GM19324 (cell line): ENCODE measurements at regions not wholly inside any gene's neighbourhood (a gene's known extent, or its start where the extent isn't known, plus 50 kb on each side); places are given as distances from the start of the nearest gene placed in this dataset.

Experiments used
- ATAC-seq: cut with Tn5 transposase; IDR thresholded peaks from one replicate; pipeline ENCODE4 v1.9.1; 2021; ENCODE audit warnings: mild to moderate bottlenecking, moderate library complexity; ENCODE audit not compliant: unreplicated experiment, low FRiP score

GRCh38 chr20:7302250-7302649 is 534.8 kb downstream of the BMP2 start:
- ATAC-seq = no peak

DNA sequence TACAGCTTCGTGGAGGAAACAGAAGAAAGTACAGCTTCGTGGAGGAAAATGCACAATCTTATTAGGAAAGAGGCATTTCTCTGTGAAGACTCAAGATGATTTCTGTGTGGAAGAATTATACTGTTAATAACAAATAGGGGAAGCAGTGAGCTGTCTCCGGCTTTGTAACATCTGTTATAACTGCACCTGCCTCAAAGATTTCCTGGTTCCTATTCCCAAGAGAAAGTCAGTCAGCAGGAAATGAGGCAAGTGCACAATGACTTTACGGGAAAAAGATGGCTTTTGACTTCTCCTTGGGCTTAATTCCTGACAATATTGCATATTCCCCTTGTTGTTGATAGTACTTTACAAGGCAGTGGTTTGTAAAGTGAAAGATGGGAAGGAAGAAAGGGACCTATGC is 538.5 kb downstream of the BMP2 start:
- ATAC-seq = no peak

- no peak for ATAC-seq
Measured at GRCh38 chr20:7308163-7308562, 540.7 kb downstream of the BMP2 start.

DNA sequence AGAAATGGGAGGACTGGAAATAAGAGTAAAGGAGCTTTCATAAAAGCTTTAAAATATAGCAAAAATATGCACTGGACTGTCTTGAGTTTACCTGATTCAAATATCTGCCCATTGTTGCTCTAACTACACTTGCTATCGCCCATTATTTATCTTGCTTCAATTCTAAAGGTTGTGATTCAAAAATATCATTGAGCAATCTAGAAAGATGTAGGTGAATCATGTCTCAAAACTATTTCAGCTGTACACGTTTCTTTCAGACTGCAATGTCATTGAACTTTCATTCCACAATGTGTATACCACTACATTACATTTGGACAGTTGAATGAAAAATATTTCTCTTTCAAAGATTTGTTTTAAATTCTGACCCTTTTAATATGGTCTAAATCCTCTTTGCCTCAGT is 545.6 kb downstream of the BMP2 start:
- no peak for ATAC-seq

DNA sequence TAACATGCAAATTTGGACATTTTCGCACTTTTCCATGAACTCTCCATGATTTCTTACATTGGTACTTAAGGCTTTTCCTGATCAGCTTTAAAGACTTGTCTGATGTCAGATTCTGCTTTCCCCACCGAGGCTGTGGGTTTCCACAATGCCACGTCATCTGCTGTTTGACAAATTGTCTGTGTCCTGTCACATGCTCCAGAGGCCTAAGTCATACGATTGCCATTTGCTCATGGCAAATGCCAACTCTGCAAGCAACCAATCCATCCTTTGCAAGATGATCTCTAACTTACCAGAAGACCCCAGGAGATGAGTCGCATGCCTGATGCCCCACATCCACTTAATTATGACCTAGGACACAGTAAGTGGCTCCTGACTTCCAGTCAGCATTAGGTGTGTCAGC is 556.5 kb downstream of the BMP2 start:
- ATAC-seq = no peak

DNA sequence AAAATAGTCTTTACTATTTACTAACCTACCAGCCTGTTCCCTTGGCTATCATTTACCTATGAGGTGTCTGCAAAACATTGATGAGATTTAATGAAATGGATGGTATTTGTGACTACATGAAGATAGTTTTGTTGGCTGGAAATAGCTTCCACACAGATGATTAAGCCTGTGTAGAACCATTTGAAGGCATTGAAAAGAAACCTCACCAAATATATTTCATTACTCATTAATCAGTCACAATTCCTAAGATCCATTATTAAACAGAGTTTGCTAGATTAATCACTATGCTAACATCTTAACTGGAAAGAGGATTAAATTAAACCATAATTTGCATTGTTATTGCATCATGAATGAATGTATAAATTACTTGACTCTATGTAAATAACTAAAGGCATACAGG is 560.3 kb downstream of the BMP2 start:
- ATAC-seq = no peak

- ATAC-seq = no peak
Measured at GRCh38 chr20:7330850-7331249, 563.4 kb downstream of the BMP2 start.

- ATAC-seq = no peak
Measured at GRCh38 chr20:7332169-7332568, 564.7 kb downstream of the BMP2 start.

DNA sequence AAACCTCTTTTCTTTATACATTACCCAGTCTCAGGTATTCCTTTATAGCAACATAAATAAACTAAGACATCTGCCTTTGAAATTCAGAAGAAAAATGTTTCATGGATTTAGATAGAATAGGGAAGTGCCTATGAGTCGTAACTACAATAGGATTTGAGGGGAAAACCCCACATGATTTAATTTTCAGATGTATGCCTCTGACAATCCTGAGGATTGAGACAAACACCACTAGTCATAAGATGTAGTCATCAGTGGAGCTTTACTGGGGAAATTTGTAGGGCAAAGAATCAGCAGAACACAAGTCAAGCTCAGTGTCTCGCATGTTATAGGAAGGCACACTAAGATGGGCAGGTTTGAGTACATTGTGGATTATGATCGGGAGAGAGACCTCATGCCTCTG is 566.4 kb downstream of the BMP2 start:
- ATAC-seq = no peak

GRCh38 chr20:7346026-7346425 is 578.5 kb downstream of the BMP2 start:
- ATAC-seq = no peak

DNA sequence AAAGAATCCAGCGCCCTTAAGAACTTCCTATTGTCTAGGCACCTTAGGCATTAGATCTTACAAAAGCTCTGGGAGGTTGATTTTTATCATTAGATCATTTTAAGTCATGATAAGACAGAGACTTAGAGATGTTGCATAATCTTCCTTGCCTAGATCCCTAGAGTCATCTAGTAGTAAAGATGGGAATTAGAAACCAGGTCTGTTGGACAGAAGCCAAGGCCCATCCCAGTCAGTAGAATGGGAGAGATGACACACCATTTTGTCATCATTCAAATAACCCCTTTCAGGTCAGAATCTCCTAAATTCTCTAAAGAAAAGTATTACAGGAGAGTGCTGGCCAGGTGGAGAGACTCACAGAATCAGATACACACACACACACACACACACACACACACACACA is 579.1 kb downstream of the BMP2 start:
- ATAC-seq = no peak

- no peak for ATAC-seq
Measured at GRCh38 chr20:7347409-7347808, 579.9 kb downstream of the BMP2 start.

DNA sequence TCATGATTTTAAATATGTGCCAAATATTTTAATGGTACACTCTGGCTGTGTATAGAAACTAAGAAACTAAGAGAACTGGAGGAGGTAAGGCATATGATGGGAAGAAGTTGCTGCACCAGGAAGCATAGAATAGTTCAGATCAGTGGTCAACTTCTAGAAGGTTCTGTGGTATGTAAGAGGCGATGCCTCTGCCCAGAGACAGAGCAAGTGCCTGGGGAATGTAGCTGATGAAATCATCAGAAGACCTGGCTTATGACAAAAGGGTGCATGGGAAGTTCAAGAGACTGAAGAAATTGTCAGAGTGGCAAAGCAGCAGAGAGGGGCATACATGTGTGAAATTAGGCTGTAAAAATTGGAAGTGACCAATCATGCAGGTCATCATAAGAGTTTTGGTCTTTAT is 580.8 kb downstream of the BMP2 start:
- ATAC-seq = no peak

DNA sequence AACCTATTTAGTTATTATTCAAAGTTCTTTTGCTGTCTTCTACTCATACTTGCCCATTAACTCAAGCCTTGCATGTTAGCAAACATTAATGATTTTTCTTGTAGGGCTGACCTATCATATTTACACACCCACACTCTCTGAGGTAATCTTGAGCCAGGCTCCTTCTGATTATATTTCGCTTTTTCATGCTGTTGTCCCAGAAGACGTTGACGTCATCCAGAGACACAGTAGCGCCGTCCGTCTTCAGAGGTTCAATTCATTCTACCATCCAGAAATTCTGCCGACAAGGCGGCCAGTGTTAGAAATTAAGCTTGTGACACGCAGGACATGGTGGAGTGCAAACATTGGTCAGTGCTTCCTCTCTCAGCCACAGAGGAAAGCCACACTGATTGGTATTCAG is 584.7 kb downstream of the BMP2 start:
- ATAC-seq = no peak

DNA sequence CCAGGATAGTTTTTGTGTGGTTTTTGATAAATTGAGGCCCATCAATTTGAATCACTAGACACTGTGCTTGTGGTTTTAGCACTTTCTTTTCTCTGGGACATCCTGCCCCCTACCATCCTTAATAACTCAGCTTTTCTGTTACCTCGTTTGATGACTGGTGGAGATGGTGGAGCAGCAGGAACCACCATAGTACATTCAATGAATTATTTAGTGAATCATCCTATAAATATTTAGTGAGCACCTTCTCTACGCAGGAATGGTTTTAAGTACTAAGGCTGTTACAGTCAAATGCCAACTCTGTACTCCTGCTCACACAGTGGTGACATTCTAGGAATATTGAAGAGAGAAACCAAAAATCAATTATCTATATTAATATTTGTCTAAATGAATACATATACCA is 585.2 kb downstream of the HAO1 start:
- no peak for ATAC-seq

DNA sequence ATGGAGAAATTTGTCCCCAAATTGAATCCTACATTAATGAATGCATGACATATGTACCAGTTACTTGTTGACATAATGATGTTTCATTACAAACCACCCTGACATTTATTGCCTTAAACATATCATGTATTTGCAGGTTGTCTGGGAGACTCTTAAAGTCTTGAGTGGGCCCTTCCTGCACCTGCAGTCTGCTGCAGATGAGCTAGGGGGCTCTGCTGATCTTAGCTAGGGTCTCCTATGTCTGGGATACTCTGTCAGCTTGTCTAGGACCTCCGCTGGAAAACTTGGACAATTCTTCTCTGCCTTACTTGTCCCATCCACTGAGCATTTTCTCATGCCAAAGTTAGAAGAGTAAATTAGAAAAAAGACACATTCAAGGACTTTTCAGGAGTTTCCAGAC is 581.6 kb downstream of the HAO1 start:
- ATAC-seq = no peak

DNA sequence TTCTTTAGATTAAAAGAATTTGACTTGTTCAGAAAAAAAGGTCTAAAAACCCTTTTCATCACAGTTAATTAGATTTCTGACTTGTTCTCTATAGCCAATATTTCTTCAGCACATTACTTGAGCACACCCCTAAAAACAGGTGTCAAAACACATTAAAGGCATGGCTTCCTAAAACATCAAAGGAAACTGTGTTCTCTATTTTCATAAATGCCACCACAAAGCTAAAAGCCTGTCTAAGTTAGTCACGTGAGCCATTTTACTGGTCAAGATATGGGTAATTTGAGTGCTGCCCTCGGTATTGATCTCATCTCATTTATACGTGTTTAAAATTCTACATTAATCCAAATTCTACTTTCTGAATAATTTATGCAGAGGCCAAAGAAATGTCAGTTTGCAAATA is 580.5 kb downstream of the HAO1 start:
- no peak for ATAC-seq

- no peak for ATAC-seq
Measured at GRCh38 chr20:7361321-7361720, 578.9 kb downstream of the HAO1 start.

DNA sequence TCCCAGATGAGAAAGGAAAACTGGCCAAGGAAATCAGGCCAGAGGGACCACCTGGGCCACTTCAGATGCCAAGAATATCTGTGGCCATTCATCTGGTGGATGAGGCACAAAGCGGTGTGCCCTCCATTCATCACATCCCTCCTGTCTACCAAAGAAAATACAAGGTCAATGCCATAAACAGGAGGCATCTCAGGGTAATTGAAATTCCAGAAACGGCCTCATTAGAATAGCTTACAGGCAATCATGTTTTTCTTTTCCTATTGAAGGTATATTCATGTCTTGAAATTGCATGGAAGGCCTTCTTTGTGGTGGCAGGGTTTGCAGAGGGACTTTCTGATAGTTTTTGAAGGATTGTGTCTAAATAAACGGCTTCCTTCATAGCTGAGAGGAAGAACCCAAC is 578.3 kb downstream of the HAO1 start:
- no peak for ATAC-seq

GRCh38 chr20:7362601-7363000 is 577.7 kb downstream of the HAO1 start:
- no peak for ATAC-seq

DNA sequence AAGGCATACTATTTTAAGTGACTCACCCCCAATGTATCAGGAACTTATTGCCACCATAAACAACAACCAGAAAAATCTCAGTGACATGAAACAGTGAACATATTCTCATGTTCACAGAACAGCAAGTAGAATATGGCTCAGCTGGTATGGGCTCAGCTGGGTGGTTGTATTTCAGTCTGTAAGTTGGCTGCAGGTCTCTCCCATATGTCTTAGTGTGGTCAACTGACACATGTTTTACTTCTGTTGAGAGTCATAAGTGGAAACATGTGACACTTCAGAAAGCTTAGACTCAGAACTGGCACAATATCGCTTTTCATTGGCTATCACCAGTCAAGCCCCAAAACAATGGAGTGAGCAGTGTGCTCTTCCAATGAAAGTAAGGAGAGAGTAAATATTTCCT is 574.1 kb downstream of the HAO1 start:
- ATAC-seq = no peak

- ATAC-seq = no peak
Measured at GRCh38 chr20:7371518-7372163, 568.6 kb downstream of the HAO1 start.

- no peak for ATAC-seq
Measured at GRCh38 chr20:7375905-7376304, 564.4 kb downstream of the HAO1 start.
